ENCODE measurements at regions not wholly inside any gene's neighbourhood (a gene's known extent, or its start where the extent isn't known, plus 50 kb on each side); places are given as distances from the start of the nearest gene placed in this dataset.

DNA sequence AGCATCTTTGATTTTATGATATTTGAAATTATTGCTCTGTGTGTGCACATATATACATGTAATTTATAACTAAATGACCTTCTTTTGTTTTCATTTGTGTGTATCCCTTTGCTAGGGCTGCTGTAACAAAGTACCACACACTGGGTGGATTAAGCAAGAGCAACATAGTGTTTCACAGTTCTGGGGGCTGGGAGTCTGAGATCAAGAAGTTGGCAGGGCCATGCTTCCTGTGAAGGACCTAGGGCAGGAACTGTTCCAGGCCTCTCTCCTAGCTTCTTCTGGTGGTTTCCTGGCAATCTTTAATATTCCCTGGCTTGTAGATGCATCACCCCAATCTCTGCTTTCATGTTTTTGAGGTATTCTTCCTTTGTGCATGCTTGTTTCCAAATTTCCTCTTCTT, 1043.9 kb downstream of the TSN start:
- TF ChIP-seq CTCF (IDR thresholded peaks at IDR 0.05) (no peak), EZH2 (IDR thresholded peaks at IDR 0.05; ENCODE audit: borderline replicate concordance, insufficient read depth, low read depth, low read length, poor library complexity, severe bottlenecking) (no peak)
